ENCODE measurements at regions not wholly inside any gene's neighbourhood (a gene's known extent, or its start where the extent isn't known, plus 50 kb on each side); places are given as distances from the start of the nearest gene placed in this dataset.

GRCh38 chr6:12457094-12457493 is 166.9 kb downstream of the EDN1 start:
- Mint-ChIP-seq H3K9me3 (peaks cover 11% of the 10 kb centered on the region), H3K4me3 (no peak overlapping the region), H3K36me3 (ENCODE audit: low read depth) (no peaks in the 10 kb centered on the region), H3K27me3 (peaks cover 5% of the 10 kb centered on the region), H3K27ac (no peak overlapping the region), H3K4me1 (ENCODE audit: low read depth) (no peaks in the 10 kb centered on the region)
- POLR2A ChIA-PET: no interaction called here
- CTCF ChIA-PET: no interaction called here
- no peak for TF ChIP-seq CTCF (IDR thresholded peaks at IDR 0.05)
- ATAC-seq (no peak), DNase-seq (no peak)
- intact Hi-C loops (cut with micrococcal nuclease): no loop called here

- ChIA-PET CTCF (no interaction called here), POLR2A (no interaction called here)
- no peaks in the 10 kb centered on the region for H3K4me1 Mint-ChIP-seq (ENCODE audit: low read depth)
- TF ChIP-seq CTCF (IDR thresholded peaks at IDR 0.05): no peak
- H3K9me3 Mint-ChIP-seq: peaks cover 6% of the 10 kb centered on the region
- H3K36me3 Mint-ChIP-seq (ENCODE audit: low read depth): no peaks in the 10 kb centered on the region
- intact Hi-C loops (cut with micrococcal nuclease): no loop called here
- DNase-seq (no peak), ATAC-seq (no peak)
- H3K27me3 Mint-ChIP-seq: peaks cover 5% of the 10 kb centered on the region
- H3K4me3 Mint-ChIP-seq: no peak overlapping the region
- H3K27ac Mint-ChIP-seq: no peak overlapping the region
These were observed 168.4 kb downstream of the EDN1 start for GRCh38 chr6:12458558-12458957.

DNA sequence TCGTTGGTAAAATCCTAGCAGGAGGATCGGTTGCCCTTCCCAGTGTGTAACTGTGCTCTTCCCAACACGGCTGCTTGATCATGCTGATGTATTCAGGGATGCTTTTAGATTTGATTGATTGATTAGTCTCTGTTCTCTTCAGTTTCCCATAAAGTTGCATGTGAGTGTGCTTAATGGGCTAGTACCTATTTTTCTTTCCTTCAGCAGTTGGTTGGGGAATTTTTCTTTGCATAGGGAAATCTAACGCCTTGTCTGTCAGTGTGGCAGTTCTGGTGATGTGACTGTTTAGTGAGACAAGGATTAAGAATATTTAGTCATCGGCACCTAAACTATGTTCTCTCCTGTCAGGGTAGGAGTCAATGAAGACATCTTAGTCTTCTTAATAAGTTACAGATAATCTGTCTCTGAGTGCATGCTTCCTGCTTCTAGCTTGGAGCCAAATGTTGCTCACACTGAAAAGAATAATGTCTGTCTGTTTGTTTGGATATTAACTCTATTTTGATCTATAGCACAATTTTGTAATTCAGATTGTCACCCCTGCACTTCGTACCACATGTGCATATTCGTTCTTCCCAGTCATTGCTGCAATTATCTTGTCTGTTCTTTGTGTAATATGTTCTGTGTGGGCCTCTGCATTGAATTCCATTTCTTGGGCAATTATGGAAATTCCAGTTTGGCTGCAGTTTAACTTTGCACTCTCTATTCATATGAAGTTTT is 169.9 kb downstream of the EDN1 start:
- no peaks in the 10 kb centered on the region for H3K9me3 Mint-ChIP-seq
- H3K27ac Mint-ChIP-seq: no peak overlapping the region
- H3K27me3 Mint-ChIP-seq: peaks cover 5% of the 10 kb centered on the region
- intact Hi-C loops (cut with micrococcal nuclease): no loop called here
- H3K4me1 Mint-ChIP-seq (ENCODE audit: low read depth): no peaks in the 10 kb centered on the region
- ChIA-PET CTCF (no interaction called here), POLR2A (no interaction called here)
- ATAC-seq (no peak), DNase-seq (no peak)
- no peak for TF ChIP-seq CTCF (IDR thresholded peaks at IDR 0.05)
- no peak overlapping the region for H3K4me3 Mint-ChIP-seq
- H3K36me3 Mint-ChIP-seq (ENCODE audit: low read depth): no peaks in the 10 kb centered on the region

- no peaks in the 10 kb centered on the region for H3K4me1 Mint-ChIP-seq (ENCODE audit: low read depth)
- H3K27ac Mint-ChIP-seq: no peak overlapping the region
- H3K36me3 Mint-ChIP-seq (ENCODE audit: low read depth): no peaks in the 10 kb centered on the region
- no peak for ATAC-seq
- TF ChIP-seq CTCF (IDR thresholded peaks at IDR 0.05): no peak
- DNase-seq: no peak
- H3K27me3 Mint-ChIP-seq: peaks cover 5% of the 10 kb centered on the region
- ChIA-PET CTCF (no interaction called here), POLR2A (interaction anchor here (0.6 kb wide), 1 partner anchor 628 kb away, joined by 4 read pairs; no protein-coding TSS in a partner anchor)
- H3K9me3 Mint-ChIP-seq: no peaks in the 10 kb centered on the region
- no peak overlapping the region for H3K4me3 Mint-ChIP-seq
- intact Hi-C loops (cut with micrococcal nuclease): no loop called here
These were observed 177.8 kb downstream of the EDN1 start for GRCh38 chr6:12467706-12468670.

GRCh38 chr6:12472601-12473038 is 182.5 kb downstream of the EDN1 start:
- no peaks in the 10 kb centered on the region for H3K9me3 Mint-ChIP-seq
- intact Hi-C loops (cut with micrococcal nuclease): no loop called here
- no peaks in the 10 kb centered on the region for H3K36me3 Mint-ChIP-seq (ENCODE audit: low read depth)
- H3K4me3 Mint-ChIP-seq: no peak overlapping the region
- no peak overlapping the region for H3K27ac Mint-ChIP-seq
- no peaks in the 10 kb centered on the region for H3K4me1 Mint-ChIP-seq (ENCODE audit: low read depth)
- no peak for TF ChIP-seq CTCF (IDR thresholded peaks at IDR 0.05)
- ChIA-PET CTCF (no interaction called here), POLR2A (no interaction called here)
- no peak for DNase-seq
- ATAC-seq: no peak
- H3K27me3 Mint-ChIP-seq: peaks cover 6% of the 10 kb centered on the region

Data from activated CD8-positive, alpha-beta T cell treated with anti-CD3 and anti-CD28 coated beads for 36 hours (primary cell).